GM12873 (cell line): ENCODE measurements at regions not wholly inside any gene's neighbourhood (a gene's known extent, or its start where the extent isn't known, plus 50 kb on each side); places are given as distances from the start of the nearest gene placed in this dataset.

ENCODE experiments used
- TF ChIP-seq, protein P1 (sequence below): IDR thresholded peaks from 2 replicates; pipeline ENCODE4 v1.5.1; 2012; ENCODE audit warnings: low read depth, mild to moderate bottlenecking, moderate library complexity, low read length, control low read depth; ENCODE audit not compliant: insufficient read depth; ENCODE audit errors: missing control alignments

DNA sequence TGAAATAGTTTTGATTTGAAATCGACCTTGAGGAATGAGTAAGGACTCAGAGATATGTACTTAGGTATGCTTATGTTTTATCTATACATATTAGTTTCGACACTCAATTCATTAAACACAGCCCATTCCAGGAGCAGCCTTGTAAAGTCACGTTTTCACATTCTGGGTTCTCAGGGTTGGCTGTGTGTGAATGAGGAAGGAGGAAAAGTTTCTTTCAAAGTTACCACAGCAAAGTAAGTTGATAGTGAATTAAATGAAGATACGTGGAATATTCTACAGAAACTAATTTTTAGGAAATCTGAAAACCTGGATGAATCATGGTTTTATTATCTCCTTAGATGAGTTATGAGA, 133.5 kb downstream of the C3orf38 start:
- TF ChIP-seq, protein P1, sequence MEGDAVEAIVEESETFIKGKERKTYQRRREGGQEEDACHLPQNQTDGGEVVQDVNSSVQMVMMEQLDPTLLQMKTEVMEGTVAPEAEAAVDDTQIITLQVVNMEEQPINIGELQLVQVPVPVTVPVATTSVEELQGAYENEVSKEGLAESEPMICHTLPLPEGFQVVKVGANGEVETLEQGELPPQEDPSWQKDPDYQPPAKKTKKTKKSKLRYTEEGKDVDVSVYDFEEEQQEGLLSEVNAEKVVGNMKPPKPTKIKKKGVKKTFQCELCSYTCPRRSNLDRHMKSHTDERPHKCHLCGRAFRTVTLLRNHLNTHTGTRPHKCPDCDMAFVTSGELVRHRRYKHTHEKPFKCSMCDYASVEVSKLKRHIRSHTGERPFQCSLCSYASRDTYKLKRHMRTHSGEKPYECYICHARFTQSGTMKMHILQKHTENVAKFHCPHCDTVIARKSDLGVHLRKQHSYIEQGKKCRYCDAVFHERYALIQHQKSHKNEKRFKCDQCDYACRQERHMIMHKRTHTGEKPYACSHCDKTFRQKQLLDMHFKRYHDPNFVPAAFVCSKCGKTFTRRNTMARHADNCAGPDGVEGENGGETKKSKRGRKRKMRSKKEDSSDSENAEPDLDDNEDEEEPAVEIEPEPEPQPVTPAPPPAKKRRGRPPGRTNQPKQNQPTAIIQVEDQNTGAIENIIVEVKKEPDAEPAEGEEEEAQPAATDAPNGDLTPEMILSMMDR = no peak

DNA sequence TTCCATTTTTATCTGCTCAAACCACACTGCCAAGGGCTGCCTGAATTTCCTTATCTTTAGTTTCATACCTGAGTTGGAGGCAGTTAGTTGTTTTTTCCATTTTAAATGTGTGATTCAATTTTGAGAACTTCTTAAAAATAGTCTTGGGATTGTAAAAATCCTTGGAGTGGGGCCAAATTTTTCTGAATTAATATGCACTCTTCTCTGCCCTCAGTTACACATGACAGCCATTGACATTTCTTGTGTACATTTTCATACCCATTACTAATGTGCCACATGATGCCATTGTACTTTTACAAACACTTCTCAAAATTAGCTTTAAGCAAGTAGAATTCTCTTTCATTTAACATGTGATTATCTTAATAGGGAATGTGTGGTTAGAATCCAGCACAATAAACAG, 141.7 kb downstream of the C3orf38 start:
- TF ChIP-seq, protein P1 = no peak

DNA sequence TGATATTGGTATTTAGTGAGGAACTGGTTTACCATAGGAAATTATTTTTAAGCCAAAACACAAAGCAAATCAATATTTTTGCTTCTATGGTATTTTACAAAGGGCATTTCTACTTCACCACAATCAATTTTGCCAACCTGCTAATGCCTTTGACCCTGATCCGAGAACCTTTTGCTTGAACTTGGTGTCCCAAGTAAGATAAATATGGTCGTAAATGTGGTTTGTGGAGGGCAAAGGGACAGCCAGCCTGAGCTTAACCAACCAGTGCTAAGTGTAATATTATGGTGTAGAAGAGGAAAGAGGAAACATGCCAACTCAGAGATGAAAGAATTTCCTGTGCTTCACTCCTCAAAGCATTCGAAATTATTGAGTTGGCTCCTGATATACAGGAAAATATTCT, 148.4 kb downstream of the C3orf38 start:
- TF ChIP-seq, protein P1 = no peak

DNA sequence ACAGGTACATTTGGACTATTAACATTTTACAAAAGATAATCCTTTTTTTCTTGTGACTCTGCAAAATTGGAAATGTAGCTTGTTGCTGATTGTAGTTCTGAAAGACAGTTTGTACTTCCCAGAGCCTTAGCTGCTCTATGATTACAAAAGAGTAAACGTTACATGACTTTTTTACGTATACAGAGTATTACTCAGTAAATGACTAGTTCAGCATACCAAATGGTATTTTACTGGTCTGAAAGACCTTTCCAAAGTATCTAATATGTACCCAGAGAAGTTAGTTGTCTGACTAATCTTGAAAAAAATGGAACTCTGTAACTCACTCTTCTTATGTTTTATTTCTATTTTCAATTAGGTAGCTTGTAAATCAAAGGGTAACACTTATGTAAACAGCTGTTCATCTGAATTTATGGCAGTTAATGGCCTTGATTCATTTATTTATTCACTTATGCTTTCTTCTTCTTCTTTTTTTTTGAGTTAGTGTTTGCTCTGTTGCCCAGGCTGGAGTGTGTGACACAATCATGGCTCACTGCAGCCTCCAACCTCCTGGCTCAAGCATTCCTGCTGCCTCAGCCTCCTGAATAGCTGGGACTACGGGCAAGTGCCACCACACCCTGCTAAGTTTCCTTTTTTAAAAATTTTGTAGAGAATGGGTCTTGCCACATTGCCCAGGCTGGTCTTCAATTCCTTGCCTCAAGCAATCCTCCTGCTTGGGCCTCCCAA, 151.7 kb downstream of the C3orf38 start:
- TF ChIP-seq, protein P1 = no peak

DNA sequence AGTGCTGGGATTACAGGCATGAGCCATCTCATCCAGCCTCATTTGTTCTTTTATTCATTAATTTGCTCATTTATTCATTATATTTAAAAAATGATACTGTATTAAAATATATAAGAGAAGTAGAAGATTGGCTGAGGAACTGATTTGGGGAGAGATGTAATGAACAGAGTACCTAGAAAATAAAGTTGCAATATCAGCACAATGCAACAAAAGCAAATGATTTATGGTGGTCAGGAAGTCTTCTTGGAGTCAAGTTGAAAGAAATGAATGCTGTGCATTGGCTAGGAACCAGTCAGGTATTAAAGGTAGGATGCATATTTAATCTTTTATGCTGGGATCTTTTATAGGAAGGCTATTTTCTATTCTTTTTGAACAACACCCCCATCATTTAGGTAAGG, 152.2 kb downstream of the C3orf38 start:
- TF ChIP-seq, protein P1 = no peak

DNA sequence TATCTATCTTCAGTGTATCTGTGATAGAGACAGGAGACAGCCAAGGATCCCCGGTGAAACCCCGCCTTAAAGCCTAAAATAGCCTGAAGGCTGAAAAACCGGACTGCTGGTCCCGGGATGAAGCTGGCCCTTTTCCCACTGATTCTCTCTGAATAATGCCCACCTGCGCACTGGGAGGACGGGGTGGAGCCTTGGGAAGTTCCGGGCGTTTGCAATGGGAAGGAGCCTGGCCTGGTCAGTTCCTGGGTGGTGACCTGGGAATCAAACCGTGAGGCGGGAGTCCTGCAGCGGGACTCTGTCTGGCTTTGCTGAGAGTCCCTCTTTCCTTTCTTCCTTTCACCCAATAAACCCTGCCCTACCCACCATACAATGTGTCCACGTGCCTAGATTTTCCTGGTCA, 157.9 kb downstream of the C3orf38 start:
- TF ChIP-seq, protein P1 = no peak

DNA sequence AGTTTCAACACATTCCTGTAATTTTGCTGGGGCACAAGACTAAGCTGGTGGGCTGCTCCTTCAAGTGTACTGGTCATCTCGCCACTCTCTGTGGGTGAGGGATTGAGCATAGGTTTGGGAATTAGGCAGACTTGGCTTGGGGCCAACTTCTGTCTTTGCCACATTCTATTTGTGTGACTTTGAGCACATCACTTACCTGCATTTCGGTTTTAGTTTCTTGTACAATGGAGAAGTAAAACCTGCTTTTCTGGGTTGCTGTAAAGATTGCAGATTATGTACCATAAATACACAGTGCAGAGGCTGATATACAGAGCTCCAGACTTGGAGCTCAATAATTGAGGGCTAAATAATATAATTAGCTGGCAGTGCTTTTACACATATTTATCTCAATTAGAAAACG, 162.1 kb downstream of the C3orf38 start:
- TF ChIP-seq, protein P1 = no peak

DNA sequence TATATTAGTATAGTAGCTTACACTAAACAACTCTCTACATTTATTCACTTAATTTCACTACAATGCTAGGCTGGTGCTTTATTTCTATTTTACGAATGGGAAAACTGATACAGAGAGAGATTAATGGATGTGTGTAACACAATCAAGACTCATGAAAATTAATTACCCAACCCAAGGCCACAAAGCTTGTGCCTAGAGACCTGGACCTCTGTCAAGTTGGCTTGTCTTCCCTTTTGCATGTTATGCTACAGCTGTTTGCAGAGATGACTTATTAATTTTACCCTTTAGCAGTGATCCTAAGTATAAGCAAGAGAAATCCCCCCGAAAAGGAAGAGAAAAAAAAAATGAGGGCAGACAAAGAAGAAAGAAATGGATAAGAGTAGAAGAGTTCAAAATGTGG, 162.5 kb downstream of the C3orf38 start:
- TF ChIP-seq, protein P1 = no peak
